ENCODE measurements at regions not wholly inside any gene's neighbourhood (a gene's known extent, or its start where the extent isn't known, plus 50 kb on each side); places are given as distances from the start of the nearest gene placed in this dataset.
"Not testable (repeated sequence)": the region's sequence is repeated elsewhere in the genome, so short reads cannot be mapped to it uniquely, and the experiment has no call there.

DNA sequence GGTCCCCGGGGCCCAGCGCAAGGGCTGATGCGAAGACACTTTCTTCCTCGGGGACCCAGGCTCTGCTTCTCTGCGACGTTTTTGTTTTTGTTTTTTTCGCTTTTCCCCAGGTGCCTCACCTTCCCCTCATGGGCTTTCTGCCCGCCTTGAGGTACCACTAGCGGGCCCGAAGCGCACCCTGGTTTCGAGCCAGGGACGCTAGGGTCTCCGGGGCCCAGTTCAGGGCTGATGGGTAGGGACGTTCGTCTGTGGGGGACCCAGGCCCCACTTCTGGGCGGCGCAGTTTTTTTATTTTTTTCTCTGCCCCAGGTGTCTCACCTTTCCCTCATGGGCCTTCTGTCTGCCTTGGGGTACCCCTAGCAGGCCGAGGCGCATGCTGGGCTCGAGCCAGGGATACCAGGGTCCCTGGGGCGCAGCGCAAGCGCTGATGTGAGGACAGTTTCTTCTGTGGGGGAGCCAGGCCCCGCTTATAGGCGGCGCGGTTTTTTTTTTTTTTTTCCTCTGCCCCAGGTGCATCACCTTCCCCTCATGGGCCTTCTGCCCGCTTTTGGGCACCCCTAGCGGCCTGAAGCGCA is 530.0 kb downstream of the FOXD4L4 start:
- not testable (repeated sequence) for H3K27me3 Mint-ChIP-seq, H3K9me3 Mint-ChIP-seq, H3K4me1 Mint-ChIP-seq, H3K36me3 Mint-ChIP-seq, H3K27ac Mint-ChIP-seq, DNase-seq, H3K4me3 Mint-ChIP-seq

DNA sequence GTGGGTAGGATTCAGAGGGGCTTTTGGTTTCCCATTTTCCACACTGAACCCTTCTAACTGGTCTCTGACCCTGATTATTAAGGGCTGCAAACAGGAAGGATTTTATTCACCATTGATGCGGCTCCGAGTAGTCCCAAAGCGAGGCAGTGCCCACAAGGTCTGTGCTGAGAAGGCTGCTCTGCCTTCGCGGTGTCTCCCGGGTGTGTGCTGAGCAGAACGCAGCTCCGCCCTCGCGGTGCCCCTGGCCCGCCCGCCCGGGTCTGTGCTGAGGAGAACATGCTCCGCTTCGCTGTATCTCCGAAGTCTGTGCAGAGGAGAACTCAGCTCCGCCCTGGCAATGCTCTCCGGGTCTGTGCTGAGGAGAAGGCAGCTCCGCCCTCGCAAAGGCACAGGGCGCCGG is 530.7 kb downstream of the FOXD4L4 start:
- not testable (repeated sequence) for H3K9me3 Mint-ChIP-seq, H3K27me3 Mint-ChIP-seq, H3K27ac Mint-ChIP-seq, H3K36me3 Mint-ChIP-seq, H3K4me1 Mint-ChIP-seq
- peak overlapping the region; percentile 45 for H3K4me3 Mint-ChIP-seq
- DNase-seq, result peak; percentile 52

DNA sequence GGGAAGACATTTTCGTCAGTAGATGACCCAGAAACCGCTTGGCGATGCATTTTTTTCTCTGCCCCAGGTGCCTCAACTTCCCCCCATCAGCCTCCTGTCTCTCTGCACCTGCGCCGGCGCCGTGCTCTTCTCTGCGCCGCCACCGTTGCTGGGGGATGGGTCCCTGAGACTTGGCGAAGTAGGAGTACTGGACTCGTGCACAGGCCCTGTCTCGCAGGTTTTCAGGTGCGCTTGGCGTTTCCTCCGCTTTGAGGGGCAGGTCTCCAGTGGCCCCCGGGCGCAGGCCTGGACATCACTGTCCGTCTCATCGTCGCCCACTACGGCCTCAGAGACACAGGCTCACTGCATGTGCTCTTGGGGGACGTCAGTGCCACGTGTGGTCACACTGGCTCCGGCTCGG is 532.1 kb downstream of the FOXD4L4 start:
- Mint-ChIP-seq H3K27ac (peak overlapping the region; percentile 42), H3K4me3 (peak overlapping the region; percentile 60)
- H3K27me3 Mint-ChIP-seq, H3K9me3 Mint-ChIP-seq, H3K36me3 Mint-ChIP-seq, DNase-seq, H3K4me1 Mint-ChIP-seq: not testable (repeated sequence)

DNA sequence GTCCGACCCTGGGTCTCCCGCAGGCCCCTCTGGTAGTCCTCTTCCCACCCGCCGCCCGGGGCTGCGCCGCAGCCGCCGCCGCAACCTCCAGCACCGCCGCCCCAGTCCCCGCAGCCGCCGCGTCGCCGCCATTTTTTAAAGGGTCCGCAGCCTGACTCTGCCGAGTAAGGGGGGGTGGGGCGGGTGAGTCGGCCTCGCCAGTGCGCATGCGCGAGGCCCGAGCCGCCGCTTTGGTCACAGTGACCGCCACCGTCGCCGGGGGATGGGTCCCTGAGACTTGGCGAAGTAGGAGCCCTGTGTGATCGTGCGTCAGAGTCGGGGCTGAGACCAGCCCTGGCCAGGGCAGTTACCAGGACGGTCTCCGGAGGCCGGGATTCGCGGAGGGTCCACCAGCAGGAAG is 532.8 kb downstream of the FOXD4L4 start:
- H3K27me3 Mint-ChIP-seq, H3K4me1 Mint-ChIP-seq: not testable (repeated sequence)
- H3K4me3 Mint-ChIP-seq, result peak overlapping the region; percentile 91

DNA sequence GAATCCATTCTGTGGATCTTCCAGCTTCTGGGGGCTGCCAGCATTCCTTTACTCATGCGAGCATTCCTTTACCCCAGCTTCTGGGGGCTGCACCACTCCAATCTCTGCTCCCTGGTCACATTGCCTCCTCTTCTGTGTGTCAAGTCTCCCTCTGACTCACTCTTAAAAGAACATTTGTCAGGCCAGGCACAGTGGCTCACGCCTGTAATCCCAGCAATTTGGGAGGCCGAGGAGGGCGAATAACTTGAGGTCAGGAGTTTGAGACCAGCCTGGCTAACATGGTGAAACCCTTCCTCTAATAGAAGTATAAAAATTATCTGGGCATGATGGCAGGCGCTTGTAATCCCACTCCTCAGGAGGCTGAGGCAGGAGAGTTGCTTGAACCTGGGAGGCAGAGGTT is 541.9 kb downstream of the FOXD4L4 start:
- H3K4me3 Mint-ChIP-seq, H3K27ac Mint-ChIP-seq, H3K9me3 Mint-ChIP-seq, H3K27me3 Mint-ChIP-seq, DNase-seq, H3K36me3 Mint-ChIP-seq, H3K4me1 Mint-ChIP-seq: not testable (repeated sequence)

More for the DNA sequence above, 532.8 kb downstream of the FOXD4L4 start:
- peak overlapping the region; percentile 92 for H3K27ac Mint-ChIP-seq
- DNase-seq, result peak; percentile 68
- H3K36me3 Mint-ChIP-seq, H3K9me3 Mint-ChIP-seq: not testable (repeated sequence)

All from activated naive CD8-positive, alpha-beta T cell treated with anti-CD3 and anti-CD28 coated beads for 36 hours (primary cell).